Spleen (tissue), 7 donors: ENCODE measurements at regions not wholly inside any gene's neighbourhood (a gene's known extent, or its start where the extent isn't known, plus 50 kb on each side); places are given as distances from the start of the nearest gene placed in this dataset.

Experiments used
- CTCF ChIP-seq, 11 experiments: fragments of 200-600 bp in 7 of 11; fragments of 450-650 bp in 4 of 11; sonication (generic) in 4 of 11; IDR thresholded peaks in 8 of 11; conservative IDR thresholded peaks in 3 of 11; 1 replicate in 7 of 11; 2 replicates in 4 of 11; pipeline versions ENCODE4 v1.4.0 to v1.8.0; 2016 to 2021; ENCODE audit warnings: antibody characterized with exemption in 11 of 11, inconsistent platforms in 4 of 11, mild to moderate bottlenecking in 1 of 11
- POLR2A ChIP-seq, 3 donors: fragments of 450-650 bp; IDR thresholded peaks; one replicate each; pipeline ENCODE4 v1.5.1; 2017; ENCODE audit warnings: antibody characterized with exemption in 3 of 3, mild to moderate bottlenecking in 1 of 3
- POLR2AphosphoS5 ChIP-seq, 3 donors: sonication (generic); formaldehyde crosslinking; IDR thresholded peaks; one replicate each; pipeline ENCODE4 v1.5.1; 2017; ENCODE audit warnings: antibody characterized with exemption in 3 of 3
- donor health status: DM: no; HTN: no; CAD: no; lungs with moderate emphysema.
- donor health status: DM: no; HTN: no; CAD: no.
- donor health status: DM: no; HTN: no; CAD: no.

- TF ChIP-seq CTCF (IDR thresholded peaks at IDR 0.05 in 8 of 11, conservative IDR thresholded peaks at IDR 0.05 in 3 of 11) (no peak), POLR2A (IDR thresholded peaks at IDR 0.05) (no peak), POLR2AphosphoS5 (IDR thresholded peaks at IDR 0.05) (no peak)
Measured at GRCh38 chr14:85037411-85037810, 492.5 kb upstream of the FLRT2 start.
